ENCODE measurements at regions not wholly inside any gene's neighbourhood (a gene's known extent, or its start where the extent isn't known, plus 50 kb on each side); places are given as distances from the start of the nearest gene placed in this dataset.

DNA sequence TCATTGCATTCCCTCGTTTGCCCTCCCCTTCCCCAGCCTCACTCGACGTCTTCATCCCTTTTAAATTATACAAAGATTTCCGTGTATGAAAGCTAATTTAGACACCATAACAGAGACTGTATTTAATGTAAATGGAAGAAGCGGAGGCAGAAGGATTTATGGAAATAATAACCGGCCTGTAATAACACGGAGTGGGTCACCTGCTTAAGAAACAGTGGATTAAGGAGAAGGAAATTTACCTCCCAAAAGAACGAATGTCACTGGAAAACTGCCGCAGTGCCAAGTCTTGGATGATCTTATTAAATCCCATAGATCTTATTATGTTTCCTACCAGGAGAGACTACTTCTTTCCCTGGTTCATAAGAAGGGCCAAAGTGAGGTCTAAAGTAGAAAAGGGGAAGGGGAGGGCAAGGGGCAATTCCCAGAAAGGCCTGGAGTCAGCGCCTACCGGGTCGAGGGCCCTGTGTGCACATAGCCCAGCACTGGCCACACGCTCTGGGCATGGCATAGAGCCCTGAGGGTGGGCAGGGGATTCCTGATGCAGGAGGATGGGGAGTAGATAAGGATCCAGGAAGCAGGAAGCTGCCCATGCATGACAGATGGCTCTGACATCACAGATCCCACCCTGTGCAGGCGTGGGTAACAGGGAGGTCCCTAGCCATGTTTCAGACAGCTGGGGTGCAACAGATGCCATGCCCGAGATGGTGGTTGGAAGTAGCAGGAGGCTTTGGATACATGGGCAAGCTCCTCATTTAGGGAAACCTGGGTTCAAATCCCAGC is 56.2 kb upstream of the RPL38 start:
- in situ Hi-C loops (cut with MboI; ENCODE audit: low sequenced_read_pairs): no loop called here

DNA sequence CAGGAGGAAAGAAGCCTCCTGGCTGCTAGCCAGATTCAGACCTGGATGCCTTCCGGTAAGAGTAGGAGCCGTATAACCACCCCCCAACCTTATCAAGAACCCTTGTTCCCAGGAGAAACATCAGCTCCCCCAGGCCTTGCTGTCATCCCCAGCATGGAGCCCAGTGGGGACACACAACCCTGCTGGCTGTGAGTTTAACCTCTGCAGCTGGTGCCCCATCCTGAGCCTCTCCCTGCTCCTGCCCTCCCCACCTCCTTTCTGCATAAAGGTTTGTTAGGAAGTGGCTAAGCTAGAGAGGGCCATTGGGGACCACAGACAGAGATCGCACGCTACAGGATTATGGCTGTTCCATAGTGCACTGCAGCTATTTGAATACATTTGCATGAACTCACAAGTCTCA is 55.5 kb upstream of the RPL38 start:
- in situ Hi-C loops (cut with MboI; ENCODE audit: low sequenced_read_pairs): no loop called here

DNA sequence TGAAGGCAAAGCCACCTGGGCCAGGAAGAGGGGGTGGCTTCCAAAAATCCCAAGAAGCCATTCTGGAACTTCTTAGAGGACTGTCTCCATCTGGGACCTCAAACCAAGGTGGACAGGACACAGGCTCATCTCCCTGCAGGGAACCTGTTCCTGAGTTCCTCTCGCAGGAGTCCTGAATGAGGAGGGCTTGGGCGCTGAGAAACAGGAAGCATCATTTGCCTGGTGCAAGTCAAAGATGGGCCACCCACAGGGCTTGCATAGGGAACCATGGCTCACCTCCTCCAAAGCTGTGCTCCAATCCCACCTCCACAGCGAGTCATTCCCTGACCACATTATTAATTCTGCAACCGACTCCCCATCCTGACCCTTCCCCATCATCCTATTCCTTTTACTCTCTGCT is 55.0 kb upstream of the RPL38 start:
- in situ Hi-C loops (cut with MboI; ENCODE audit: low sequenced_read_pairs): no loop called here

DNA sequence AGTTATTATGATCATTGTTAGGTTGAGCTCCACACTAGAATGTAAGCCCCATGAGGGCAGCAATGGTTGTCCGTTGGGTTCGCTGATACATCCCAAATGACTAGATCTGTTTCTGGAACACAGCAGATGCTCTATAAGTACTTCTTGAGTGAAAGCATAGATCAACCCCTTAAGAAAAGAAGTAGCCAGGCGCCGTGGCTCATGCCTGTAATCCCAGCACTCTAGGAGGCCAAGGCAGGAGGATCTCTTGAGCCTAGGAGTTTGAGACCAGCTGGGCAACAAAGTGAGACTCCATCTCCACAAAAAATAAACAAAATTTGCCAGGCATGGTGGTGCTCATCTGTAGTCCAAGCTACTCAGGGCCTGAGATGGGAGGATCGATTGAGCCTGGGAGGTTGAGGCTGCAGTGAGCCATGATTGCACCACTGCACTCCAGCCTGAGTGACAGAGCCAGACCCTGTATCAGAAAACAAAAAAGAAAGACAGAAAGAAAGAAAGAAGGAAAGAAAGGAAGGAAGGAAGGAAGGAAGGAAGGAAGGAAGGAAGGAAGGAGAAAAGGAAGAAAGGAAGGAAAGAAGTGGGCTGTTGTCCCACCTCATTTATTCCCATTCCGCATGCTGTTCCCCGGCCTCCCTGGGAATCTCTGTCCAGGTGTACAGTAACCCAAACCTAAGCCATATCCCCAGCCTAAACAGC is 54.4 kb upstream of the RPL38 start:
- in situ Hi-C loops (cut with MboI; ENCODE audit: low sequenced_read_pairs): no loop called here

DNA sequence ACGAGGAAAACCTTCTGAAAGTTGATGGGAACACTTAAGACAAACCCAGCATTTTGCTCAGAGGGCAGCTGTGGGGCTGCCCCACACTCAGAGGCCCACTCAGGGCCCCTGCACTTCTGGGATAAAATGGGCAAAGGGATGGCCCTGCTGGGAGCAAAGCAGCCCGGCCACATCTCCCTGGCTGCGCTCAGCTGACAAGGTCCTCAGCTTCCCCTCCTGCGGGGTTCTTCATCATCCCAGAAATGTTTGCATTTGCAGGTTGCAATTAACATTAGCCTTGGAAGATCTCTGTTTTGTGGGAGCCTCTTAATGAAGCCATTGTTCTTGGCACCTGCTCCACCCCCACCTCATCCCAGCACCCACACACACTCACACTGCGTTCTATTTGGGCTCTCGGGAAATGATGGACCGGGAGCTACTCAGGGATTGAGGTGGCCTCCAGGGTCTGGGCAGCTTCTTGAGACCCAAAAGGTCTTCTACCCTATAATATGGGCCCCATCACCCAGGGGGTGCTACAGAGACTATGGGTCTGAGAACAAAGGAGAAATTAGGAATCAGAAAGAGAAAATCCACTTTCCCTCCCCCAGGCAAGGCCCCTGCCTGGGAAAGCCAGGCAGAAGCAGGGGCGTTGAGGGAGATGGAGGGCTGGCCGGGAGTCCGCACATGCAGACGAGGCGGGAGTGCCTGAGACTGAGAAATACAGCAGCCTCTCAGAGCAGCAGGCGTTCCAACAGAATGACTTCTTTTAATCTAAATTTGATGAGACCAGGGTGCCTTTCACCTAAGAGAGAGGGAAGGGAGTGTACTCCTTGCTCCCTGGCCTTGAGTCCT is 53.7 kb upstream of the RPL38 start:
- in situ Hi-C loops (cut with MboI; ENCODE audit: low sequenced_read_pairs): no loop called here

DNA sequence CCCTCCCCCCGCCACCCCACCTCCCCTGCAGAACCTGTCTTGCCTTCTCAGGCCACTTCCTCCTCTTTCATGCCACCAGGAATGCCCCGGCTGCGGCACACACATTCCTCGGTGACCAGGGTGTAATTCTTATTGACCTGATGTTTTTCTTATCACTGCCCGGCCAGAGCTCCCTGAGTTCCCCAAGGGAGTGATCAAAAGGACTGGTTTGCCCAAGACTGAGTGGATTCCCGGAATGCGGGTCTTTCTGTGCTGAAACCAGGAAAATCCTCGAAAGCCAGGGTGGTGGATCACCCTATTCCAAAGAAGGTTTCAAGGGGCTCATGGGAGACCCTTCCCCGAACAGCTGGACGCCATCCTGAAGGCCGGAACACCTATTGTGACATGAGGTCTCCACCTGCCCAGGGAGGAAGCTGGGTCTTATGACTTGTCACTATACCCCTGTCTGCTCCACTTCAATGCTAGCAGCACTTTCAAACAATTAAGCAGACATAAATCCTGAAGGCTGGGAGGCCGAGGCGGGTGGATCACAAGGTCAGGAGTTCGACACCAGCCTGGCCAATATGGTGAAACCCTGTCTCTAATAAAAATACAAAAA is 53.0 kb upstream of the RPL38 start:
- in situ Hi-C loops (cut with MboI; ENCODE audit: low sequenced_read_pairs): no loop called here

DNA sequence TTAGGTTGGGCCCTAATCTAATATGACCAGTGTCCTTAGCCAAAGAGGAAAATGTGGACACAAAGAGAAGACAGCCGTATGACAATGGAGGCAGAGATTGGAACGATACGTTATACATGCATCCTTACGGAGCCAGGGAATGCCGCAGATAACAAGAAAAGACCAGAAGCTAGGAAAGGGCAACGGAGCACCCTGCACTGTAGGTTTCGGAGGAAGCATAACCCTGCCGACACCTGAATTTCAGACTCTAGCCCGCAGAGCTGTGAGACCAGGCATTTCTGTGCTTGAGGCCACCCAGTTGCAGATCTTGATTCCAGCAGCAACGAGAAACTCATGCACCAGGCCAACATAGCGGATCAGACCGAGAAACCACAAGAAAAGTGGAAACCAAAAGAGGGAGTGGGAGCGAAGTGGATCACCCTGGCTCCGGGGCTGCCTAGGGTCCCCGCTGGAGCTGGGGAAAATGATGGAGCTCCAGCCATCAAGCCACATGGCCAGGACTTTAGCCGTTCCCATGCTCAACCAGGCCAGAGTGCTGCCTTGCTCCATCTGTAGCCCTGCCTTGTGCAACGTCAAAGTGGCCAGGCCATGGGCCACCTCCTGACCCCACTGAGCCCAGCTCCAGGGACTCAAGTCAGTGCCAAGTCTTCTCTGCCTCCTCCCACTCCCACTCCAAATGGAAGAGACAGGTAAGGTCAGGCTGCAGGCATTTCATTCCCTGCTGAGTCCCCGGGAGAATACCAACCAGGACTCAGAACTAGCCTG is 51.7 kb upstream of the RPL38 start:
- in situ Hi-C loops (cut with MboI; ENCODE audit: low sequenced_read_pairs): no loop called here

DNA sequence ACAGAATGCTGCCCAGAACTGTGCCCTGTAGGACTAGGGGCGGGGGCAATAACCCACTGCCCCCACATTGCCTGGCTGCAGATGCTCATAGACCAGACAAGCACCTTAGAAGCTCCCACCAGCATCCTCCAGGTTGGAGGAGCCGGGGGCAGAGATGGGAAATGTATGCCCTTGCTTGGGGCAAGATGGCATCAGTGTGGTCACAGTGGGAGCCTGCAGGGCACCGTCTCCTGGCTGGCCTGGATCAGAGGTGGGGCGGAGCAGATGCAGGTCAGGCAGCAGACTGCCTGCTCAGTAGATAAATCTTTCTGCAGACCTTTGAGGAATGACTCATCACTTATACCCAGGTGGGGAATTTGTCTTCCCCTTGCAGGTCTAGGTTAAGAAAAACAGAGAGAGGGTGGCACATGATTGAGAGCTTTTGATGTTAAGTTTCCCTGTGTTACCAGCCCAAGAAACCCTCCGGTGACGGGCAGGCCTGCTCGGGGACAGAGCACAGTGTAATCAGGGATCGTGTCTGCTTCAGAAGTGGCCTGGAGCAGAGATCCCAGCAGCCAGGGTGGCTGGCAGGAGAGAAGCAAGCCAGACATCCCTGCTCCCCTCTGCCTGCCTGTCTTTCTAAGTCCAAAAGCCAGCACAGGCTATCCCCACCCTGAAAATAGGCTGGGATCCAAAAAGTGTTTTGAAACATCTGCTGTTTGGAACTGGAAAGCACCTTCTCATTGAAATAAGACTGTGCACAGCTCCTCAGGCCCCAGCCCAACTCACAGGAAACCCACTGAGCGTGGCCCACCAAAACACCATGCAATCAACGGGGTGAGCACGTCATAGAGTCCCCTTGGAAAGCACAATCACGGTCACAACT is 50.7 kb upstream of the RPL38 start:
- in situ Hi-C loops (cut with MboI; ENCODE audit: low sequenced_read_pairs): no loop called here

DNA sequence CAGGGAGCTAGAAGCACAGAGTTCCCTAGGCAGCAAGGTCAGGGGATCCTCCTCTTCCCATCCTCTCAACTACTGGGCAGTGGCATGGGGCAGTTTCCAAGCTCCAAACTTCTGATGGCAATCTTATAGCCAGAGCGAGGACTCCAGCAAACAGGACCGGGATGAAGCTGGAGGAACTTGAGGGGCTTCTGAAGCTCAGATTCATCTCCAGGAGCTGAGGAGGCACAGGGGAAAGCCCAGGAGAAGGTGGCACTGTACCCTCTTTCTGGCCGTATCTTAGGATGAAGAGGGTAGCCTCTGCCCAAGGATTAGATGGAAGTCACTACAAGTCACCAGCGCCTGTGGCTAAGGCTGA is 50.0 kb upstream of the RPL38 start:
- in situ Hi-C loops (cut with MboI; ENCODE audit: low sequenced_read_pairs): no loop called here
